SU-DHL-6 (cell line): ENCODE measurements at regions not wholly inside any gene's neighbourhood (a gene's known extent, or its start where the extent isn't known, plus 50 kb on each side); places are given as distances from the start of the nearest gene placed in this dataset.

Source experiments
- H2AFZ ChIP-seq: fragments of 200-600 bp; sonication (generic); 2 replicates; pipeline ENCODE4 v1.6.1; 2014; ENCODE audit warnings: low read depth, mild to moderate bottlenecking, moderate library complexity, mixed read lengths, antibody characterized with exemption, low read length; ENCODE audit not compliant: severe bottlenecking
- H3F3A ChIP-seq: fragments of 200-600 bp; shearing (Covaris generic); 2 replicates; pipeline ENCODE4 v1.6.0; 2016; ENCODE audit warnings: antibody characterized with exemption, mild to moderate bottlenecking; ENCODE audit not compliant: insufficient read depth
- H3K27ac ChIP-seq: fragments of 200-600 bp; sonication (generic); 2 replicates; pipeline ENCODE4 v1.5.1; 2016; ENCODE audit warnings: low read depth, mild to moderate bottlenecking, low read length, moderate library complexity, mixed read lengths
- H3K27me3 ChIP-seq: fragments of 200-600 bp; sonication (generic), shearing (Covaris generic); 2 replicates; pipeline ENCODE4 v1.6.0; 2014; ENCODE audit warnings: mild to moderate bottlenecking, low read length
- H3K36me3 ChIP-seq: fragments of 200-600 bp; sonication (generic); 2 replicates; pipeline ENCODE4 v1.6.1; 2014; ENCODE audit warnings: mild to moderate bottlenecking, low read length, mixed read lengths
- H3K4me2 ChIP-seq: fragments of 300-600, 200-600 bp; shearing (Covaris generic), sonication (generic); 2 replicates; pipeline ENCODE4 v1.6.0; 2014; ENCODE audit warnings: low read length, low read depth, mild to moderate bottlenecking; ENCODE audit not compliant: poor library complexity, severe bottlenecking
- H3K4me3 ChIP-seq: fragments of 200-600 bp; sonication (generic); 2 replicates; pipeline ENCODE4 v1.5.1; 2014; ENCODE audit warnings: antibody characterized with exemption, low read length, mild to moderate bottlenecking, mixed read lengths; ENCODE audit not compliant: insufficient read depth, poor library complexity, severe bottlenecking
- H3K79me2 ChIP-seq: fragments of 200-600 bp; sonication (generic); 2 replicates; pipeline ENCODE4 v1.6.1; 2014; ENCODE audit warnings: mild to moderate bottlenecking, low read length, moderate library complexity; ENCODE audit not compliant: insufficient read depth
- H3K9ac ChIP-seq: fragments of 200-600 bp; sonication (generic); 2 replicates; pipeline ENCODE4 v1.7.0; 2014; ENCODE audit warnings: mild to moderate bottlenecking, low read length
- H3K9me2 ChIP-seq: fragments of 200-600 bp; sonication (generic); replicated peaks from 2 replicates; pipeline ENCODE4 v1.6.1; 2014; ENCODE audit warnings: low read length; ENCODE audit not compliant: insufficient read depth
- H3K9me3 ChIP-seq: fragments of 200-600 bp; sonication (generic); 2 replicates; pipeline ENCODE4 v1.6.1; 2014; ENCODE audit warnings: low read length, mixed read lengths; ENCODE audit not compliant: insufficient read depth
- H4K20me1 ChIP-seq: fragments of 200-600 bp; sonication (generic); 2 replicates; pipeline ENCODE4 v1.6.1; 2014; ENCODE audit warnings: low read depth, mild to moderate bottlenecking, antibody characterized with exemption, low read length, moderate library complexity, mixed read lengths
- EZH2phosphoT487 ChIP-seq: fragments of 200-600 bp; sonication (generic), shearing (Covaris generic); conservative IDR thresholded peaks from 2 replicates; pipeline ENCODE4 v1.6.1; 2018; ENCODE audit warnings: mild to moderate bottlenecking, antibody characterized with exemption, low read length, moderate library complexity, mixed read lengths
- TF ChIP-seq, protein P1 (sequence below): fragments of 200-600 bp; sonication (generic); IDR thresholded peaks from one replicate; pipeline ENCODE4 v1.5.1; 2017; ENCODE audit warnings: antibody characterized with exemption, mild to moderate bottlenecking, low read length, moderate library complexity; ENCODE audit not compliant: insufficient read depth, poor library complexity, severe bottlenecking

DNA sequence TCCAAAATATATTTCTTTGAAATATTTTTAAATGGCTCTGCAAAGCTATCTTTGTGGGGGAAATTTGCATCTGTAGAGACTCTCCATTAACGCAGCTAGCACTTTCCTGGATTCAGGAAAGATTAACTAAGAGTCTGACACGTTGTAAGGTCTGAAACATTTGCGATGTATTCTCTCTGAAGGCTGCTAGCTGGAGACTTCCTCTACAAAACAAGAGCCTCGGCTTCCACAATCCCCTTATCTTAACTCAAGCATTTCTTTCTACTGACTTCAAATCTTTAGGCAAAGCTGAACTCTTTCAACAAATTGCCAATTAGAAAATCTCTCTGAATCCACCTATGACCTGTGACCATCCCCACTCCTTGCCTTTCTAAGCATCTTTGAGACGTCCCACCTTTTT, 250.5 kb downstream of the KLF13 start:
- no peaks in the 10 kb centered on the region for H3K9me2 ChIP-seq
- 0 out of 2 replicates have a peak, but pooled peaks cover 2% of the 10 kb centered on the region for H3K27me3 ChIP-seq
- H3K4me2 ChIP-seq: no peak overlapping the region
- no peak for TF ChIP-seq EZH2phosphoT487
- TF ChIP-seq, protein P1, sequence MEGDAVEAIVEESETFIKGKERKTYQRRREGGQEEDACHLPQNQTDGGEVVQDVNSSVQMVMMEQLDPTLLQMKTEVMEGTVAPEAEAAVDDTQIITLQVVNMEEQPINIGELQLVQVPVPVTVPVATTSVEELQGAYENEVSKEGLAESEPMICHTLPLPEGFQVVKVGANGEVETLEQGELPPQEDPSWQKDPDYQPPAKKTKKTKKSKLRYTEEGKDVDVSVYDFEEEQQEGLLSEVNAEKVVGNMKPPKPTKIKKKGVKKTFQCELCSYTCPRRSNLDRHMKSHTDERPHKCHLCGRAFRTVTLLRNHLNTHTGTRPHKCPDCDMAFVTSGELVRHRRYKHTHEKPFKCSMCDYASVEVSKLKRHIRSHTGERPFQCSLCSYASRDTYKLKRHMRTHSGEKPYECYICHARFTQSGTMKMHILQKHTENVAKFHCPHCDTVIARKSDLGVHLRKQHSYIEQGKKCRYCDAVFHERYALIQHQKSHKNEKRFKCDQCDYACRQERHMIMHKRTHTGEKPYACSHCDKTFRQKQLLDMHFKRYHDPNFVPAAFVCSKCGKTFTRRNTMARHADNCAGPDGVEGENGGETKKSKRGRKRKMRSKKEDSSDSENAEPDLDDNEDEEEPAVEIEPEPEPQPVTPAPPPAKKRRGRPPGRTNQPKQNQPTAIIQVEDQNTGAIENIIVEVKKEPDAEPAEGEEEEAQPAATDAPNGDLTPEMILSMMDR: no peak
- no peaks in the 10 kb centered on the region for H3K79me2 ChIP-seq
- no peaks in the 10 kb centered on the region for H3K9me3 ChIP-seq
- H2AFZ ChIP-seq: no peak overlapping the region
- H3K36me3 ChIP-seq: no peaks in the 10 kb centered on the region
- H3K9ac ChIP-seq: no peak overlapping the region
- no peak overlapping the region for H3K4me3 ChIP-seq
- H3K27ac ChIP-seq: no peak overlapping the region
- no peaks in the 10 kb centered on the region for H4K20me1 ChIP-seq
- no peaks in the 10 kb centered on the region for H3F3A ChIP-seq

DNA sequence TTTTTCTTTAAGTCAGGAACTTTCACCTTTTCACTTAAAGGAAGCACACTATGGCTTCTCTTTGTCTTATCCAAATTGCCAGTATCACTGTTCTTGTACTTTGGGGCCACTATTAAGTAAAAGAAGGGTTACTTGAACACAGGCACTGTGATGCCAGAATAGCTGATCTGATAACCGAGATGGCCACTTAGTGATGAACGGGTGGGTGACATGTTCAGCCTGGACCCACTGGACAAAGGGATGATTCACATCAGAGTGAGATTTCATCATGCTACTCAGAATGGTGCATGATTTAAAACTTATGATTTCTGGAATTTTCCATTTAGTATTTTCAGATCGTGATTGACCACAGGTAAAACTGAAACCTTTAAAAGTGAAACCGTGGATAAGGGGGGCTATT, 252.6 kb downstream of the KLF13 start:
- Histone ChIP-seq H3K9me2 (no peaks in the 10 kb centered on the region), H3K4me2 (no peak overlapping the region), H3K9ac (no peak overlapping the region), H3K9me3 (no peaks in the 10 kb centered on the region), H3K27me3 (0 out of 2 replicates have a peak, but pooled peaks cover 2% of the 10 kb centered on the region), H3K4me3 (no peak overlapping the region), H4K20me1 (no peaks in the 10 kb centered on the region), H3K27ac (no peak overlapping the region), H3K36me3 (no peaks in the 10 kb centered on the region), H3K79me2 (no peaks in the 10 kb centered on the region), H3F3A (no peaks in the 10 kb centered on the region), H2AFZ (no peak overlapping the region)
- no peak for TF ChIP-seq EZH2phosphoT487
- TF ChIP-seq, protein P1: no peak

DNA sequence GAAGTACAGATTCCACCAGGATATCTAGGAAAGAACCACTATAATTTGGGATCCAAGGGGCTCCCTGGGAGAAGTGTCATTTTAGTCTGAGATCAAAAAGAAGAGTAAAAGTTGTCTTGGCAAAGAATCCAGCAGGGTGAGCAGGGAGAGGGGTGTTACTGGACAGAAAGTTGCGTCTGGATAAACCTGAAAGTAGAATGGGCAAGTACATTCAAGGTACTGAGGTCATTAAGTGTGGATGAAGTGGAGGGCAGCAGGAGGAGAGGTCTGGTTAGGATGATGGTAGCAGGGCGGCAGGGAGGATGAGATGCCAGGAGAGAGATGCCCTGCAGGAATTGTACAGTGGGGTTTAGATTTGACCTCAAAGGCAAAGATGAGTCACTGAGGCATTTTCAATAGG, 253.3 kb downstream of the KLF13 start:
- H3F3A ChIP-seq: no peaks in the 10 kb centered on the region
- H3K27me3 ChIP-seq: 0 out of 2 replicates have a peak, but pooled peaks cover 2% of the 10 kb centered on the region
- H3K79me2 ChIP-seq: no peaks in the 10 kb centered on the region
- no peak overlapping the region for H3K27ac ChIP-seq
- no peak overlapping the region for H2AFZ ChIP-seq
- H3K9ac ChIP-seq: no peak overlapping the region
- TF ChIP-seq EZH2phosphoT487: no peak
- TF ChIP-seq, protein P1: no peak
- no peaks in the 10 kb centered on the region for H3K36me3 ChIP-seq
- H3K9me2 ChIP-seq: no peaks in the 10 kb centered on the region
- H3K4me2 ChIP-seq: no peak overlapping the region
- no peaks in the 10 kb centered on the region for H3K9me3 ChIP-seq
- H3K4me3 ChIP-seq: no peak overlapping the region
- no peaks in the 10 kb centered on the region for H4K20me1 ChIP-seq

DNA sequence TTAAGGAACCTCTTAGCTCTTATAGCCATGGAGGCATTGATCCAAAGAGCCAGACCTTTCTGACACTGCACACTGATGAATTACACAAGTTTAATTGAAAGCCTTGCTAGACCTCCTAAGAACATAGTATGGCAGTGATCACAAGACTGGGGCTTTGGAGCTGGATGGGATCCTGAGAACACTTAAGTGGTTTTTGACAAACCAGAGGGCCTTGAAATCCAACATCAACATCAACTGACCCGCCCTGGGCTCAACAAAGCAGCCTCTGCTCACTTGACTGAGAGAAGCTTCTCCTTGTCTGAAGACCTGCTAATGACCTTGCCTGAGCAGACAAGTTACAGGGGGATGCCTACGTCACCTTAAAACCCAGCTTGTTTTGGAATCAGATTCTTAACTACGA, 257.6 kb downstream of the KLF13 start:
- no peaks in the 10 kb centered on the region for H3F3A ChIP-seq
- H4K20me1 ChIP-seq: no peaks in the 10 kb centered on the region
- H2AFZ ChIP-seq: no peak overlapping the region
- TF ChIP-seq, protein P1: no peak
- no peak for TF ChIP-seq EZH2phosphoT487
- H3K27ac ChIP-seq: no peak overlapping the region
- no peak overlapping the region for H3K4me3 ChIP-seq
- H3K9me2 ChIP-seq: no peaks in the 10 kb centered on the region
- no peaks in the 10 kb centered on the region for H3K79me2 ChIP-seq
- no peak overlapping the region for H3K4me2 ChIP-seq
- H3K9ac ChIP-seq: no peak overlapping the region
- no peaks in the 10 kb centered on the region for H3K36me3 ChIP-seq
- no peaks in the 10 kb centered on the region for H3K27me3 ChIP-seq
- no peaks in the 10 kb centered on the region for H3K9me3 ChIP-seq
